Natural killer cell (primary cell): ENCODE measurements at regions not wholly inside any gene's neighbourhood (a gene's known extent, or its start where the extent isn't known, plus 50 kb on each side); places are given as distances from the start of the nearest gene placed in this dataset.

Source experiments
- ATAC-seq, 3 donors: fragments of 150-1000 bp in 2 of 3; fragments of 200-7000 bp in 1 of 3; cut with Tn5 transposase; 1 replicate in 1 of 3; 2 replicates in 2 of 3; pipeline ENCODE4 v1.10.0; 2021; ENCODE audit warnings: mild to moderate bottlenecking in 2 of 3, moderate library complexity in 2 of 3
- DNase-seq, 2 donors: peaks; one replicate each; pipeline versions ENCODE4 v3.0.0 to v3.0.0-alpha.2; 2013 to 2021; ENCODE audit warnings: mixed read lengths in 1 of 2
- H3K27ac ChIP-seq: one replicate; pipeline ENCODE4 v1.5.1; 2013; ENCODE audit warnings: mild to moderate bottlenecking, low read length
- H3K27me3 ChIP-seq: one replicate; pipeline ENCODE4 v1.6.1; 2013; ENCODE audit warnings: low read length; ENCODE audit not compliant: control insufficient read depth, insufficient read depth
- H3K36me3 ChIP-seq: one replicate; pipeline ENCODE4 v1.6.1; 2013; ENCODE audit warnings: low read length; ENCODE audit not compliant: control insufficient read depth, insufficient read depth
- H3K4me1 ChIP-seq: one replicate; pipeline ENCODE4 v1.6.1; 2013; ENCODE audit warnings: low read length; ENCODE audit not compliant: control insufficient read depth, insufficient read depth
- H3K4me3 ChIP-seq: one replicate; pipeline ENCODE4 v1.5.1; 2013; ENCODE audit warnings: low read length
- H3K9me3 ChIP-seq: one replicate; pipeline ENCODE4 v1.6.1; 2013; ENCODE audit warnings: low read length; ENCODE audit not compliant: control insufficient read depth, insufficient read depth
- H3K27ac Mint-ChIP-seq, 2 donors: one replicate each; pipeline ENCODE4 v1.8.0; 2022; ENCODE audit warnings: mild to moderate bottlenecking in 2 of 2, mixed read lengths in 2 of 2, moderate library complexity in 1 of 2
- H3K27me3 Mint-ChIP-seq, 2 donors: one replicate each; pipeline ENCODE4 v1.8.0; 2022; ENCODE audit warnings: low read depth in 2 of 2, mixed read lengths in 2 of 2
- H3K36me3 Mint-ChIP-seq: one replicate; pipeline ENCODE4 v1.8.0; 2022; ENCODE audit warnings: mixed read lengths
- H3K4me1 Mint-ChIP-seq, 2 donors: one replicate each; pipeline ENCODE4 v1.8.0; 2022; ENCODE audit warnings: mixed read lengths in 2 of 2
- H3K4me3 Mint-ChIP-seq: one replicate; pipeline ENCODE4 v1.8.0; 2022; ENCODE audit warnings: mild to moderate bottlenecking, moderate library complexity, mixed read lengths
- H3K9me3 Mint-ChIP-seq, 2 donors: one replicate each; pipeline ENCODE4 v1.8.0; 2022; ENCODE audit warnings: mixed read lengths in 2 of 2
- CTCF ChIP-seq: fragments of 200-600 bp; IDR thresholded peaks from one replicate; pipeline ENCODE4 v1.8.0; 2022; ENCODE audit warnings: antibody characterized with exemption
- WGBS: methylation state at CpG from one replicate; pipeline ENCODE4 v1.1.7; 2013; ENCODE audit warnings: missing lambda C conversion rate; ENCODE audit not compliant: insufficient coverage; 5-methylcytosine and 5-hydroxymethylcytosine counted together
- intact Hi-C: fragments of 100-400 bp; cut with micrococcal nuclease; formaldehyde crosslinking; loops from one replicate; pipeline ENCODE4 v1.14.2; 2022

- H3K36me3 ChIP-seq = no peaks in the 10 kb centered on the region
- Mint-ChIP-seq H3K4me1 (no peaks in the 10 kb centered on the region), H3K9me3 (peaks cover 0 to 4% of the 10 kb centered on the region in 2 donors), H3K4me3 (no peak overlapping the region), H3K27ac (no peak overlapping the region), H3K27me3 (no peaks in the 10 kb centered on the region), H3K36me3 (no peaks in the 10 kb centered on the region)
- no peaks in the 10 kb centered on the region for H3K27me3 ChIP-seq
- ATAC-seq (no peak), DNase-seq (no peak)
- intact Hi-C loops = no loop called here
- H3K4me3 ChIP-seq = no peak overlapping the region
- no peak overlapping the region for H3K27ac ChIP-seq
- 100% methylated on average over 2 of the region's 2 CpGs for WGBS
- H3K4me1 ChIP-seq = no peaks in the 10 kb centered on the region
- no peaks in the 10 kb centered on the region for H3K9me3 ChIP-seq
- TF ChIP-seq CTCF = no peak
Measured at GRCh38 chr4:181825564-181825963, 417.6 kb upstream of the TENM3 start.

DNA sequence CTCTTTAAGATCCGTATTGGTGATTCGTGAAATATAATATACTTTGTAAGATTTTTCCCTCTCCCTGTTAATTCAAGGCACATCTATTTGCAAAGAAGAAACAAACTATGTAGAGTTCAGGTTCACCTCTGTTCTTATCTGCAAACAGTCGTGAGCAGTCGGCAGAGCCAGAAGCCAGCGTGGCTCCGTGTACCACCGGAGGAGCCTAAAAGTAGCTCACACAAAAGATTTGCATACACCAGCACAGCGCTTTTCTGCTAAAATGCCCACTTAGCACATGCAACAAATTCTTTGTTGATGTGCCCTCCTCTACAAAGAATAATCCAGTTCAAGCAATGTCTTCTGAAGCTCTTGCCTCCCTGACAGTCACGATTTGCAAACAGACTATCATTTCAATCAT, 416.0 kb upstream of the TENM3 start:
- no peak overlapping the region for H3K27ac Mint-ChIP-seq
- Histone ChIP-seq H3K36me3 (no peaks in the 10 kb centered on the region), H3K9me3 (no peaks in the 10 kb centered on the region), H3K4me3 (no peak overlapping the region), H3K27me3 (no peaks in the 10 kb centered on the region), H3K4me1 (no peaks in the 10 kb centered on the region), H3K27ac (no peak overlapping the region)
- peaks cover 0 to 4% of the 10 kb centered on the region in 2 donors for H3K9me3 Mint-ChIP-seq
- no peaks in the 10 kb centered on the region for H3K4me1 Mint-ChIP-seq
- no peaks in the 10 kb centered on the region for H3K27me3 Mint-ChIP-seq
- DNase-seq (no peak), ATAC-seq (no peak)
- intact Hi-C loops = no loop called here
- H3K4me3 Mint-ChIP-seq = no peak overlapping the region
- 85% methylated on average over 8 of the region's 9 CpGs for WGBS
- no peak for TF ChIP-seq CTCF
- H3K36me3 Mint-ChIP-seq = no peaks in the 10 kb centered on the region

DNA sequence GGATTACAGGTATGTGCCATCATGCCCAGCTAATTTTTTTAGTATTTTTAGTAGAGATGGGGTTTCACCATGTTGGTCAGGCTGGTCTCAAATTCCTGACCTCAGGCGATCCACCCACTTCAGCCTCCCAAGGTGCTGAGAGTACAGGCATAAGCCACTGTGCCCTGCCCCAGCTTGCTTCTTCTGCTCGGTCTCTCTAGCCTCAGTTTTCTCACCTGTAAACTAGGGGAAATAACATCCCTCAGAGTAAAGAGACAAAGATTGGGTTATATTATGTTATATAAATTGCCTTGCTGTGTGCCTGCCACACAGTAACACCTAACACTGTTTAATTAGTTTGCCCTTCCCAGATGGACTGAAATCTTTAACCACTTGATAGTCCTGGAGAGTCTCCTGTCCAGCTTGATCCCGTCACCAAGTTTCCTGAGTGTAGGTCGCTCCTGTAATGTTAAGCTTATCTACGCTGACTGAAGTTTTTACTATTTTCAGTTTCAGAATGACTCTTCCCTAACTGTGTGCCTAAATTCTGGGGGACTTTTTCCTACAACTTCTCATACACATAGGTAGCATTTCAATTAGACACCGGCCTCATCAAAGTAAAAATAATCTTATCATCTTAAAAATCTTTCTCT, 412.7 kb upstream of the TENM3 start:
- 65% methylated on average over 6 of the region's 6 CpGs for WGBS
- Mint-ChIP-seq H3K4me3 (no peak overlapping the region), H3K4me1 (no peaks in the 10 kb centered on the region), H3K36me3 (no peaks in the 10 kb centered on the region), H3K9me3 (peaks cover 3 to 6% of the 10 kb centered on the region in 2 donors), H3K27me3 (no peaks in the 10 kb centered on the region), H3K27ac (no peak overlapping the region)
- H3K9me3 ChIP-seq = no peaks in the 10 kb centered on the region
- no peaks in the 10 kb centered on the region for H3K36me3 ChIP-seq
- TF ChIP-seq CTCF = no peak
- no peak for ATAC-seq
- H3K27me3 ChIP-seq = no peaks in the 10 kb centered on the region
- no peak for DNase-seq
- intact Hi-C loops = no loop called here
- no peak overlapping the region for H3K27ac ChIP-seq
- no peaks in the 10 kb centered on the region for H3K4me1 ChIP-seq
- no peak overlapping the region for H3K4me3 ChIP-seq

- ATAC-seq = no peak
- WGBS = 82% methylated on average over 2 of the region's 2 CpGs
Measured at GRCh38 chr4:181834071-181834470, 409.1 kb upstream of the TENM3 start.

More at GRCh38 chr4:181834071-181834470, 409.1 kb upstream of the TENM3 start:
- intact Hi-C loops = no loop called here
- Histone ChIP-seq H3K27me3 (no peaks in the 10 kb centered on the region), H3K27ac (no peak overlapping the region), H3K4me1 (no peaks in the 10 kb centered on the region), H3K9me3 (no peaks in the 10 kb centered on the region), H3K4me3 (no peak overlapping the region), H3K36me3 (no peaks in the 10 kb centered on the region)
- no peak for DNase-seq
- Mint-ChIP-seq H3K36me3 (no peaks in the 10 kb centered on the region), H3K4me1 (no peaks in the 10 kb centered on the region), H3K27ac (no peak overlapping the region), H3K27me3 (no peaks in the 10 kb centered on the region), H3K9me3 (peaks cover 2 to 8% of the 10 kb centered on the region in 2 donors), H3K4me3 (no peak overlapping the region)
- TF ChIP-seq CTCF = no peak
